M059J (cell line): ENCODE measurements at regions not wholly inside any gene's neighbourhood (a gene's known extent, or its start where the extent isn't known, plus 50 kb on each side); places are given as distances from the start of the nearest gene placed in this dataset.
A peak's percentile ranks its signal among the peaks of the same experiment; 100 is the strongest.
"Not testable (repeated sequence)": the region's sequence is repeated elsewhere in the genome, so short reads cannot be mapped to it uniquely, and the experiment has no call there.

Experiments
- DNase-seq: peaks from one replicate; pipeline ENCODE4 v3.0.0-alpha.2; 2012; ENCODE audit warnings: low read depth

- peak; percentile 5 for DNase-seq
Measured at GRCh38 chr2:130289780-130290179, 52.9 kb upstream of the IMP4 start.

GRCh38 chr2:130288467-130289403 is 54.0 kb upstream of the IMP4 start:
- no peak for DNase-seq

GRCh38 chr2:130287656-130288026 is 55.1 kb upstream of the IMP4 start:
- DNase-seq: no peak

- DNase-seq: no peak
Measured at GRCh38 chr2:130286983-130287655, 55.6 kb upstream of the IMP4 start.

- not testable (repeated sequence) for DNase-seq
Measured at GRCh38 chr2:130283341-130283869, 59.3 kb upstream of the IMP4 start.

- DNase-seq: not testable (repeated sequence)
Measured at GRCh38 chr2:130279551-130279950, 63.1 kb upstream of the IMP4 start.

- DNase-seq: not testable (repeated sequence)
Measured at GRCh38 chr2:130268333-130268732, 70.1 kb upstream of the TUBA3E start.

GRCh38 chr2:130267572-130267971 is 69.3 kb upstream of the TUBA3E start:
- DNase-seq: not testable (repeated sequence)

GRCh38 chr2:130266836-130267235 is 68.6 kb upstream of the TUBA3E start:
- DNase-seq: not testable (repeated sequence)

- DNase-seq: not testable (repeated sequence)
Measured at GRCh38 chr2:130265570-130266247, 67.5 kb upstream of the TUBA3E start.

- DNase-seq: not testable (repeated sequence)
Measured at GRCh38 chr2:130264901-130265320, 66.7 kb upstream of the TUBA3E start.

- no peak for DNase-seq
Measured at GRCh38 chr2:130264501-130264900, 66.3 kb upstream of the TUBA3E start.

- DNase-seq: no peak
Measured at GRCh38 chr2:130264046-130264445, 65.8 kb upstream of the TUBA3E start.

GRCh38 chr2:130263606-130264005 is 65.4 kb upstream of the TUBA3E start:
- DNase-seq: no peak

- DNase-seq: peak; percentile 71
Measured at GRCh38 chr2:130261970-130262760, 63.9 kb upstream of the TUBA3E start.

GRCh38 chr2:130261099-130261498 is 62.9 kb upstream of the TUBA3E start:
- DNase-seq: no peak

- no peak for DNase-seq
Measured at GRCh38 chr2:130259594-130259993, 61.4 kb upstream of the TUBA3E start.

- no peak for DNase-seq
Measured at GRCh38 chr2:130258356-130258755, 60.1 kb upstream of the TUBA3E start.

GRCh38 chr2:130252880-130253645 is 54.8 kb upstream of the TUBA3E start:
- peak; percentile 7 for DNase-seq

GRCh38 chr2:130251873-130252620 is 53.8 kb upstream of the TUBA3E start:
- DNase-seq: no peak
